ENCODE measurements at regions not wholly inside any gene's neighbourhood (a gene's known extent, or its start where the extent isn't known, plus 50 kb on each side); places are given as distances from the start of the nearest gene placed in this dataset.

DNA sequence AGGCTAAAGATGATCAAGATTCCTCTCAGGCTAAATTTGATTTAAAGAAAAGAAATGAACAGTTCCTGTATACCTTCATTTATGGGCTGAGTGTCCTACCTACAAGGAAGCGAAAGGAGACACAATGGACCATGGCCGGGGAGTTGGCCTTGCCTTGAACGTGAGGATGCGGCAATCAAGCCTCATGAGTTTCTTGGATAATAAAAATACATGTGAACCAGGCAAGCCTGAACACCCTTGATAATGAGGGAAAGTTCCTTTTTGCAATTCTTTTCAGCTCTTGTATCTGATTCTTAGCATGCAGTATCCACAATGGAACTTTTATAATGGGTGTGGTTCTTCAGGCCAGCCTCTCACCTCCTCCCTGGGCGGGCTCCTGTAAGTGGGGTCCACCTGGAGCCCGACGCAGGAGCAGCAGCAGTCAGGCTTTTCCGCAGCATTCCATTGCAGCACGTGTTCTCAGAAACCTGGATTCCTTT, 83.8 kb downstream of the RNASET2 start:
- TF ChIP-seq CTCF (IDR thresholded peaks at IDR 0.05) = no peak
- no peak for TF ChIP-seq POLR2A (IDR thresholded peaks at IDR 0.05)
- TF ChIP-seq POLR2AphosphoS5 (IDR thresholded peaks at IDR 0.05) = no peak

All from upper lobe of left lung (tissue), 4 donors.